Endometrium (tissue), 2 donors: ENCODE measurements at regions not wholly inside any gene's neighbourhood (a gene's known extent, or its start where the extent isn't known, plus 50 kb on each side); places are given as distances from the start of the nearest gene placed in this dataset.

Experiments used
- FAIRE-seq: peaks from 2 replicates; lab custom pipeline; 2012; peaks lifted over from hg19 to GRCh38; lab: Jason Lieb, UNC
- donor health status: control.
- donor health status: control.

- FAIRE-seq = no peak
Measured at GRCh38 chr2:220226076-220226475, 598.6 kb downstream of the SLC4A3 start.

GRCh38 chr2:220226546-220226945, 599.1 kb downstream of the SLC4A3 start:
- no peak for FAIRE-seq

DNA sequence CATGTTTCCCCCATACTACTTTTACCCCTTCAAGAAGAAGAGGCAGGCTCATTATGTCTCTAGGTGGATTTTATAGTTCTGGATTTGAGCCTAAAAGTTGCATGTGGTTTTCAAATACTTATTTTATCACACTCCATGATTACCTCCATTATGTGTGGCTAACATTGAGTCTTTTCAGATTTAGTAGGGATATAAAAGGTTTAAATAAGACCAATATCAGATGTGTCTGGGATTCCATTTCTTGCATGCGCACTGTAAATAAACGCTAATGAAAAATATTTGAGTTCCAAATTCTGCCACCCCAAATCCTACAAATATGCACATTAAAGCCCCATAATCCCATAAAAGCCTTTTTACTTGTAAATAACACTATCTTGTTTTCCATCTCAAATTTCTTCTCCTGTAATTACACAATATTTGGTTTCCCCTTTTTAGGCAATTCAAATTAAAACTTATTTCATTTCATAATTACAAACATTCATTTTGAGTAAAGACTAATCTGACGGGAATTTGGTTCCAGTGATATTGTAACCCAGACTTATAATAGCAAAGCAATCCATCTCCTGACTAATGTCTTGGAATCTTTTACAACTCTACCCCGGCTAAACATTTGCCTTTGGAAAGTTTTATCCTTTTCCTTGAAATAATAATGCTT, 600.0 kb downstream of the SLC4A3 start:
- FAIRE-seq = peak; percentile 33

DNA sequence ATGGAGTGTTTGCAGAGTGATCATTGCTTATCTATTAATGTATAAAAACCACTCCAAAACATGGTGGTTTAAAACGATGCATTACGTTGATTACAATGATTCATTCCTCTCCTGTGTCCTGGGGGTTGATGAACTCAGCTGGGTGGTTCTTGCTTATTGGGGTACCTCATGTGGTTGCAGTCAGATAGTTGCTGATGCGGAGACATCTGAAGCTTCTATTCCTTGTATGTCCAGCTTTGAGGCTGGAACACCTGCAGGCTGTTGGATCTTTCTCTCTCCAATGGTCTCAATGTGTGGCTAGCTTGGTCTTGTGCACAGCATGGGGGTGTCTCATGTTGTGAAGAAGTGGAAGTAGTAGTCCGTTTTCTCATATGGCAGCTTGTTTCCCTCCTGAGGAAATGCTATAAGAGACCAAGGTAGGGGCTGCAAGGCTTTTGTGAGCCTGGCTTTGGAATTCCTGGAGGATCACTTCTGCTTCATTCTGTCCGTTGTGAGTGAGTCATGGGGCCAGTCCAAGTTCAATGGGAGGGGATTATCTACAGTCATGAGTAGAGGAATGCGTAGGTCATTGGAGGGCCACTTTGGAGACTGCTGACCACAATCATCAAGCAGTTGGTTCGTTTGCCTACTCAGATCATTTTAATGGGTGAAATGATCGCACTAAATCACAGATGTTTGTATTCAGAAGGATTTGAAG, 601.0 kb downstream of the SLC4A3 start:
- FAIRE-seq = no peak

DNA sequence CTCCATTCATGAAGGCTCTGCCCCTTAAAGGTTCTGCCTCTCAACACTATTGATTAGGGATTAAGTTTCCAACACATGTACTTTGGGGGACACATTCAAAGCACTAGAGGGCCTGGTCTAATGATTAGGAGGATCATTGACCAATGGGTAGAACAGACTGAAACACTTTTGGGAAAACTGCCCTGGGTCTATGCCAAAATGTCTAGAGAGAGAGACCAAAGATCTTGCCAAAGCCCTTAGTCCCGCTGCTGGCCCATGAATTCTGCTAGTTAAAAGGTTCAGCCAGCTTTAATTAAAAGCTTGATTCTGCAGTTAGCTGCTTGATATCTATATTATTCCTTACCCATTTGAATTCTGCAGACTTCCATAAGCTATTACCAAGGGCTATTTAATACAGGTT, 613.2 kb downstream of the SLC4A3 start:
- FAIRE-seq = no peak

- FAIRE-seq = no peak
Measured at GRCh38 chr2:220241423-220241822, 614.0 kb downstream of the SLC4A3 start.

DNA sequence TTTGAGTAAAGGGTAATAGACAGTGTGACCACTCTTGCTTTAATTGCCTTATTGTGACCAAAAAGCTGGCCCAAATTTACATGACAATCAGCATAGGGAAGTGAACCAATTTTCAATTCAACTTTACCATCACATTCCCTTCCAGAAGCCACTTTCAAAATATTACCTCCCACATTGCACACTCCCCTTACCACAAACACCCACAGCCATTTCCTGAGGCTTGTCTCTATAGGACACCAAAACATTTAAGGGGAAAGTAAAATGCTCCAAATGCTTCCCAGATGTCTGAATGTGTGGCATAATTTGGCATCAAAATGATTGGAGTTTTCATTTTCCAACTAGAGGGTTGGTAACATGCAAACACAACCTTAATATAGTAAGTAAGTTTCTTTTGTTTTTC, 616.1 kb downstream of the SLC4A3 start:
- no peak for FAIRE-seq

DNA sequence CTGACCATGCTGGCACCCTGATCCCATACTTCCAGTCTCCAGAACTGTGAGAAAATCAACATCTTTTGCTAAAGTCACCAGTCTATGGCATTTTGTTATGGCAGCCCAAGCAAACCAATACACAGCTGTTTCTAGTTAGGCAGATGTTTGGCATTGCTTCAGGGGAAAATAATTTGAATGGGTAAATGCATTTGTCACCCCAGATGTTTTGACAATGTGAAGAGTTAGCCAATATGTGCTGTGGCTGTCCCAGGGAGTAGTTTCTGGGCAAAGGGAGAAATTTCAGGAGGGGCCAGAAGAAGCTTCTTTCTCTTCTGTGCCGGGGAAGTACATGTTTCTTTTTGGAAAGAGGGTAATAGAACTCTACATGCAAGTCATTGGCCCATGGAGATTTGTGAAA, 619.0 kb downstream of the SLC4A3 start:
- no peak for FAIRE-seq

DNA sequence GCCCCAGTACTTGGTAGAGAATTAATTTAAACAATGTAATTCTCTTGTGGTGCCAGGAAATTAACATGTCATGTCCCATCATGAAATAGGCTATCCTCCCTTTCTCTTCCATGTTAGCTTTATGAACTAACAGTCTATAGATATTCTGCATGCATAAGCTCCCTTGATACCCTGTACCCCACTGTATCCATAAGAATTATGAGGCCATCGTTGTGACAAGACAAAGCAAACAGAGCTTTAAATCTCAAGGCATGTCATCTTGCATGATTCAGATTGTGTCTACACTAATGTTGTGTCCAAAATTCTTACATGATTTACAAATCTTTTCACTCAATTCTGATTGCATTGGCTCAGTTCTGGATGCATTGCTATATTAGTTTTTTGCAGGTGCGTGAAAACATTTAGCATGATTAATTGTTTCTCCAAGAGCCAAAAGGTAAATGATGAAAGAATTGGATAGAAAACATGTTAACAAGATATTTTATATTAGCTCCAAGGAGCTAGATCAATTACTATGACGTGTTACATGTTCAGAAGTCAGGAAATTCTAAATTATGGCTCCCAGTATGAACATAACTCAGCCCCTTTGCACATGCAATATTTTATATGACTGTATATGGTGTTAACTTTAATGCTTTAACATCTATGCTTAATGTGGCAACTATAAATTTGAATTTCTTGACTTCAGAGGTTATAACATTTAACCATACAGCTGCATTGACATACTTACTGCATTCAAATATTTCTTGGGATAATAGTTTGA, 620.3 kb downstream of the SLC4A3 start:
- FAIRE-seq = no peak

DNA sequence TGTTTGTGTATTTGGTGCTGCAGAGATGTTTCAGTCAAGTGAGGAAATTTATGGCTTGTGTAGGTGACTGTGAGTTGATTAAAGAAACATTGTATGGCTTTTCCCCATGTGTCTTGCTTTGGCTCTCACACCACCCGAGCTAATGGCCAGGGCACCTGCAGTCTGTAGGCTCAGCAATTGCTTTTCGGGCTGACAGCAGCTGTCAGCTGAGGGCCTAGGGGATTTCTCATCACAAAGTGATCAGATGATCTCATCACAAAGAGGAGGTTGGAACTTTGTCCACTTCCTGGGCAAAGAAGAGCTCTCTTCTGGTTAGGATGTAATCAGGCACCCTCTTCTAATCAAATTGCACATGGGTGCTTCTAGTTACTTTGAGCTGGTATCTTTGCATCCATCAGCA, 632.2 kb downstream of the SLC4A3 start:
- no peak for FAIRE-seq

DNA sequence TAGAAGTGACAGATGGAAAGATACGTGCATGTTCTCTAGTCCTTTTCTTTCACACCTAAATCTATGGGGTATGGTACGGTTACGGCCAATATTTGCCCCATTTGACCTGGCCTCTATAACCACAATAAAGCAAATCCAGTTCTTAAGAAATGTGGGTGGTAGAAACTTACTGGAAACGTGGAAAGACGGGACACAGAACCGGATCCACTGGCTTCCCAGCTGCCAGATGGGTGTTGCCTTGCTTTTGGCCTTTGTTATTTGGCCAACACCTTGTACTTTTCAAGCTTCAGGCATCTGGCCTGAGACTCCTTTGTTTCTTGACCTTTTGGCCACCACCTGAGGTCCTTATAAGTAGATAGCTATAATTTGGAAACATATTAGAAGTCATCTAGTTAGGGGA, 635.9 kb downstream of the SLC4A3 start:
- no peak for FAIRE-seq

- no peak for FAIRE-seq
Measured at GRCh38 chr2:220269367-220269766, 641.9 kb downstream of the SLC4A3 start.

- FAIRE-seq = no peak
Measured at GRCh38 chr2:220270481-220271070, 643.1 kb downstream of the SLC4A3 start.

DNA sequence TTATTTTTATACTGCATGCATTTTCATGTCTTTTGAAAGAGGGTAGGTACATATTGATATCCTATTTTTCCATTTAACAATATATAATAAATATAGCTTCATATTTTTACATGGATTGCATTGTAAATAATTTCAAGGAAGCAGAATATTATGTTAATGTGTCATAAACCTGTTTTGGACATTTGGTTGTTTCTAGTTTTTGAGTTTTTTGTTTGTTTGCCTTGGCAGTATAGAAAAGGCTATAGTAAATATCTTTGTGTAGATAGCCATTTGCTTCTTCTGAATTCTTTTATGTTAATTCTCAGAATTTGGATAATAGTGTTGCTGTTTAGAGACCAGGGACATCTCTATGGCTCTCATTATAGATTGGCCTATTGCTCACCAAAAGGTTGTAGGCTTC, 645.2 kb downstream of the SLC4A3 start:
- FAIRE-seq = no peak

GRCh38 chr2:220273082-220273481, 645.7 kb downstream of the SLC4A3 start:
- no peak for FAIRE-seq

DNA sequence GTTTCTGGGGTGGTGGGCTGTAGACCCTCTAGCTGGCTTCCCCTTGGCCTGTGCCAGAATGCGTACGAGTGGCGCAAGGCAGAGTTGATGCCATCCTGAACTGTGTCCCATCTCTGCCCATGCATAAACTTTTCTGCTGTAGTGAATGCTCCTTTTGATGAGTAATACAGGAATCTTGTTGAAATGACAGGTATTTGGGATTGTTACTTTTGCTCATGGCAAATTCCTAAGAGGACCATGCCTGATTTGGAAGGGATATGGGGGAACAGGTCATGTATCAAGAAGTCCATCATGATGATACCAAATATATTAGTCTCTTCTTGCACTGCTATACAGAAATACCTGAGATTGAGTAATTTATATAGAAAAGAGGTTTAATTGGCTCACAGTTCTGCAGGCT, 648.0 kb downstream of the SLC4A3 start:
- FAIRE-seq = no peak

GRCh38 chr2:220276741-220277444, 649.5 kb downstream of the SLC4A3 start:
- FAIRE-seq = no peak

GRCh38 chr2:220277445-220277975, 650.1 kb downstream of the SLC4A3 start:
- FAIRE-seq = no peak

DNA sequence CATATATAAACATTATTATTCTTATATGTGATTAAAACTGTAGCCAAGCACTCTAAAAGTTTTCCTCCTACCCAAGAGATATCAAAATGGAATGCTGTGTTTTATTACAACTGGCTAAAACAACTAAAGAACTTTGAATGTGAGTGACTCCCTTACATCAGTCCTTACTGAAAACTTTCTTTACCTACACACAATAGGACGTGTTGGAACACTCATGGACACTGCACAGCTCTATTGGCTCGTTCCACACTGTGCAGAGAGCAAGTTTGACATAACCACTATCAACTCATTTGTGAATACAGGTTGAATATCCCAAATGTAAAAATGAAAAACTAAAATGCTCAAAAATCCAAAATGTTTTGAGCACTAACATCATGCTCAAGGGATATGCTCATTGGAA, 650.6 kb downstream of the SLC4A3 start:
- peak; percentile 4 for FAIRE-seq

- FAIRE-seq = no peak
Measured at GRCh38 chr2:220279372-220279771, 651.9 kb downstream of the SLC4A3 start.

DNA sequence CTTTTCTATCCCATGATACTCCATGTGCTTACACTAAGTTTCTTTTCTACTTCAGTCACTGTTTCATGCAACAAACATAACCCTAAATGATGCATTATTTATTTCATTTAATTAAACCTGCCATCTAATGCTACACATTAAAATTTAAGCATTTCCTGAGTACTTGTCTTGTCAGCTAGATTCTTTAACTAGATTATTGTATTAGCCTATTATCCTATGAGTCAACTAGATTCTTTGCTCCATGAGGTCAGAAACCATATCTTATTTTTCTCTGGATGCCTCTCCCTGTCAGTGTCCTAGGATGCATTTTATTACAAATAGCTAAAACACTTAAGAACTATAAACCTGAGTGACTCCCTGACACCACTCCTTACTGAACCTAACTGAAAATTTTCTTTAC, 652.4 kb downstream of the SLC4A3 start:
- FAIRE-seq = no peak

GRCh38 chr2:220280736-220281135, 653.3 kb downstream of the SLC4A3 start:
- FAIRE-seq = no peak
